ENCODE measurements at regions not wholly inside any gene's neighbourhood (a gene's known extent, or its start where the extent isn't known, plus 50 kb on each side); places are given as distances from the start of the nearest gene placed in this dataset.

DNA sequence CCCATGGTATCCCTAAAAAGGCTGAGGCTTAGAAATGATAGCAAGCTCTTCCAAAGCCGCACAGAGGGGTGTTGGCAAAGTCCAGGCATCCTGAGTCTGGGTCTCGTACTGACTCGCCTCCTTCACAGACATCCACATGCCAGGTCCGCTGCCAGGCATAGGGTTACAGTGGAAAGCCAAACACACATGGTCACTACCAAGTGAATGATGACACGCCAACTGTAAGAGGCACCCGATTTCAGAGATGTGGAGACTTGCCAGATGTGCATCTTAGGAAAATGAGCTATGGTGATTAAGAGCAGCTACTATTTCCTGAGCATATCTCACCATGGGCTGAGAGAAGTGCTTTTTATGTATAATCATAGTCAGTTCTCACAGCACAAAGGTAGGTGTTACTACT lies 314.9 kb downstream of the MIAT start:
- TF ChIP-seq POLR2AphosphoS5 (IDR thresholded peaks at IDR 0.05; ENCODE audit: insufficient read depth in 1 of 2, low read depth in 1 of 2): no peak
- TF ChIP-seq, protein P1, sequence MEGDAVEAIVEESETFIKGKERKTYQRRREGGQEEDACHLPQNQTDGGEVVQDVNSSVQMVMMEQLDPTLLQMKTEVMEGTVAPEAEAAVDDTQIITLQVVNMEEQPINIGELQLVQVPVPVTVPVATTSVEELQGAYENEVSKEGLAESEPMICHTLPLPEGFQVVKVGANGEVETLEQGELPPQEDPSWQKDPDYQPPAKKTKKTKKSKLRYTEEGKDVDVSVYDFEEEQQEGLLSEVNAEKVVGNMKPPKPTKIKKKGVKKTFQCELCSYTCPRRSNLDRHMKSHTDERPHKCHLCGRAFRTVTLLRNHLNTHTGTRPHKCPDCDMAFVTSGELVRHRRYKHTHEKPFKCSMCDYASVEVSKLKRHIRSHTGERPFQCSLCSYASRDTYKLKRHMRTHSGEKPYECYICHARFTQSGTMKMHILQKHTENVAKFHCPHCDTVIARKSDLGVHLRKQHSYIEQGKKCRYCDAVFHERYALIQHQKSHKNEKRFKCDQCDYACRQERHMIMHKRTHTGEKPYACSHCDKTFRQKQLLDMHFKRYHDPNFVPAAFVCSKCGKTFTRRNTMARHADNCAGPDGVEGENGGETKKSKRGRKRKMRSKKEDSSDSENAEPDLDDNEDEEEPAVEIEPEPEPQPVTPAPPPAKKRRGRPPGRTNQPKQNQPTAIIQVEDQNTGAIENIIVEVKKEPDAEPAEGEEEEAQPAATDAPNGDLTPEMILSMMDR (IDR thresholded peaks at IDR 0.05): no peak
- no peak for TF ChIP-seq POLR2A (IDR thresholded peaks at IDR 0.05)

All from vagina (tissue), 2 donors.